Nephron progenitor cell (in vitro differentiated cells): ENCODE measurements at regions not wholly inside any gene's neighbourhood (a gene's known extent, or its start where the extent isn't known, plus 50 kb on each side); places are given as distances from the start of the nearest gene placed in this dataset.
"Not testable (repeated sequence)": the region's sequence is repeated elsewhere in the genome, so short reads cannot be mapped to it uniquely, and the experiment has no call there.

Experiments
- DNase-seq: peaks from one replicate; pipeline ENCODE4 v3.0.0; 2021
- H3K27ac Mint-ChIP-seq: 2 replicates; pipeline ENCODE4 v1.8.0; 2021; ENCODE audit warnings: mild to moderate bottlenecking, moderate library complexity, mixed read lengths
- H3K27me3 Mint-ChIP-seq: 2 replicates; pipeline ENCODE4 v1.8.0; 2021; ENCODE audit warnings: mild to moderate bottlenecking, low read depth, mixed read lengths; ENCODE audit not compliant: poor library complexity
- H3K36me3 Mint-ChIP-seq: 2 replicates; pipeline ENCODE4 v1.8.0; 2021; ENCODE audit warnings: low read depth, mixed read lengths
- H3K4me1 Mint-ChIP-seq: 2 replicates; pipeline ENCODE4 v1.8.0; 2021; ENCODE audit warnings: mixed read lengths
- H3K4me3 Mint-ChIP-seq: 2 replicates; pipeline ENCODE4 v1.8.0; 2021; ENCODE audit warnings: mild to moderate bottlenecking, moderate library complexity, mixed read lengths
- H3K9me3 Mint-ChIP-seq: 2 replicates; pipeline ENCODE4 v1.8.0; 2021; ENCODE audit warnings: mild to moderate bottlenecking, moderate library complexity, mixed read lengths

DNA sequence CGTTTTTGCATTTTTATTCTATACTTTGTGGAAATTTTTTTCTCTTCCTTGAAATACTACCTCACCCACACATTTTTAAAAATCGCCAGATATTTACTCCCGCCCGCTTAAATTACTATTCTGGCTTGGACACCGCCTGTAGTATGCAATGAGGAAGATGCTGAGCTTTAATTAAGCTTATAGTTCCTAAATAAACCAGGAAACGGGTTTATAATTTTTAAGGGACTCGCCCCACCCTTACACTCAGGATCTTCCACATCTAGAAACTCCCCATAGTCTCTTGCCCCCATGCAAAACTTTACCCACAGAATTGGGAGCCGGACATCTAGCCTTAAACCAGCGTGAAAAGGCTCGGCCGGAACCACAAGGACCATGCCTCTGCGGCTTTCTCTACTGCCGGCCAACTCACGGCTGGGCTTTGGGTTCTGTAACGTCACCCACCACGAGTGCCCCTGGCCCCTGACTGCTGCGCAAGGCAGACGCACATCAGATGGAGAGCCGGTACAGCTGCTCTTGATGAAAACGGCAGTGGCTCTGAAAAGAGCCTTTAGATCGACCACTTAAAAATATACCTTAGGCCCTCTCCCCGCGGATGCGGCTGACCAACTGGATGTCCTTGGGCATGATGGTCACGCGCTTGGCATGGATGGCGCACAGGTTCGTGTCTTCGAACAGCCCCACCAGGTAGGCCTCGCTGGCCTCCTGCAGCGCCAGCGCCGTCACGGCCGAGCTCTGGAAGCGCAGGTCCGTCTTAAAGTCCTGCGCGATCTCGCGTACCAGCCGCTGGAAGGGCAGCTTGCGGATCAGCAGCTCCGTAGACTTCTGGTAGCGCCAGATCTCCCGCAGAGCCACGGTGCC lies 66.3 kb downstream of the FAM72B start:
- H3K27ac Mint-ChIP-seq, H3K4me3 Mint-ChIP-seq, H3K4me1 Mint-ChIP-seq, H3K36me3 Mint-ChIP-seq, DNase-seq, H3K9me3 Mint-ChIP-seq, H3K27me3 Mint-ChIP-seq: not testable (repeated sequence)
